GM21786 (cell line): ENCODE measurements at regions not wholly inside any gene's neighbourhood (a gene's known extent, or its start where the extent isn't known, plus 50 kb on each side); places are given as distances from the start of the nearest gene placed in this dataset.

ENCODE experiments used
- ATAC-seq: cut with Tn5 transposase; IDR thresholded peaks from one replicate; pipeline ENCODE4 v1.9.1; 2021; ENCODE audit not compliant: unreplicated experiment

DNA sequence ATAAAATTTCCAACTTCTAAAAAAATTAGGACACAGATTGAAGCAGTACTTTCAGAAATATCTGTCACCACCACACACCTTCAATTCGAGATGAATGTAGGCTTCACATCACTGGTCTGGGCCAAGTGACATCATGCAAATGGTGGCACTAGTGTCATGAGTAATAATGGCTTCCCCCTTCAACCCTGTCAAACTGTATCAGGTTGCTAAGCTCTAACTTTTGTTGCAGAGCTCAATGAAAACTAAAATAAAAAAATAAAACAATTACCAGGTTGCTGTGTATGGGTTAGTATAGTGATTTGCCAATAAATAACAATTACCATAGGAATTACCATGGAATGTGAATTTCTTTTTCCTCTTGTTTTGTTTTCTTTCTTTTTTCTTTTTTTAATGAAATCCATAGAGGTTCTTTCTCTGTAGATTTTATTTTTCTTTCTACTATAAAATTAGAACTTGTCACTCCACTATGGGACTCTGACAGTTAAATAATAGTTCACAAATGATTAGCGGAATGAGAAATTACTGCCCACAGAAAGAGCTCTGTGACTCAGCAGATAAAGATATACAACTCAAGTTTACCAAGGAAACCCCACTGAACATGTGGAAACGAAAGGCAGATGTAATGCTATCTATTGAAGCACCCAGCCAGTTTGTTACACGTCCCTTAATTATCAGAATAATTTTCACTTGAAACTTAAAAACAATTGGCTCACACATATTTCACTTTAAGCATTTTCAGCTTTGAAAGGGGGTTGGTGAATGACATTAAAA, 783.8 kb upstream of the WWC1 start:
- no peak for ATAC-seq

DNA sequence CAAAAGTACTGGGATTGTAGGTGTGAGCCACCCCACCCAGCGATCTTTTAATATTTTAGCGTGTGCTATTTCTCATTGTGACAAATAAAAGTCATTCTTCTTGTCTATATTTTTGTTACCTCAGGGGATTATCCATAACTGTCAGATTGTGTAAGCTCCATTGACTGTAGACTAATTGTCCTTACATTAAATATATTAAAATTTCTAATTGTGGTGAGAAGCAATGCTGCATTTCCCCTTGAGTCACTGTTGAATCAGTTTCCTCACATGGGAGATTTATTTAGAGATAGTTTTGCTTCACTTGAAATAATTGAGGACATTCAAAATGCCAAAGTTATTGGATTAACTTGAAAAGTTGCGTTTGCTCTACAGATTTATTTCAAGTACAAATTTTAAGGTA, 782.4 kb upstream of the WWC1 start:
- ATAC-seq = no peak

DNA sequence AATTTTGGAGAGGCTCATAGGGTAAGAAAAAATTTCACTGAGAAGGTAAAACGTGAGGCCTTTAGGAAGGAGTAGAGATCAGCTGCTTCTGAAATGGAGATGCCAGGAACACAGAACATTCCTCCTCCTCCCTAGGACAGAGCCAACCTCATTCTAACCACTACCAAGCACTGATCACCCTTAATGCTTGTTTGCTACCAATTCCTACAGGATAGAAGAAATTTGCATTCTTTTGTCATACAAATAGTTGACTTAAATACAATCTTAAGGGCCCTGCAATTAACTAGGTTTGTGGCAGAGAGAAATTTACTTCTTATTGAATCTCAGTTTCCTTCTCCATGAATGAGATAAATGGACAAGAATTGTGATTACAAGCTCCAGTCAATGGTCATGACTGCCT, 780.2 kb upstream of the WWC1 start:
- ATAC-seq = no peak

DNA sequence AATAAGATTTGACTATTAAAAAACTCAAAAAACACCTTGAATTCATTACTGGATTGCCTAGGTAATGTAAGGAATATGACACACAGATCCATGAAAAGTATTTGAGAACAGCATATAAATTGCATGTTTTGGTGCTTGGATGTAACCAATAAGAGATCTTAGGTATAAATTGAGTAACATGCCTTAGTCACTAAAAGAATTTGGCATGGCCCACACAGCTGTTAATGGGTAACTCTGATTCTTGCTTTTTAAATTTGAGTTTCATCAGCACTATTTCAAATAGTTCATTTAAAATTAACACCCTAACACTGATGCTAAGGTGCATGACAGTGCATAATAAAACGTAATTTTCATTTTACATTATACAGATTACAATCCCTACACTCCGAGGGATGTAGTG, 779.3 kb upstream of the WWC1 start:
- ATAC-seq = no peak

DNA sequence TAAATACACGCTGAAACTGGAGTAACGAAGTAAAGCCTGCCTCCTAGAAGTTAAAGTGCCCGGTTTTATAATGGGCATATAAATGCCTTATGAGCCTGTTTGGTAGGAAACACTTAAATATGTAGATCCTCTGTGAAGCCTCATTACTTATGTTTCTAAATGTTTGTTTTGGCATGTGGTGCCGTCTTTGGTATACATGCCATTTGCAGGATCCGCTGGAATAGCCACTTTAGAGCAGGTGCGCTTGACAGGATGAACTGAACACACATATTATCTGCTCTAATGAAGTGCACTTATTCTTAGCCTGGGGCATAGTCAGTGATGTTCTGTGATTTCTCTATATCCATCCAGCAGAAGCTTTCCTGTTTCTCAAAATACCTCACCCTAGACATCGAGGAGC, 778.1 kb upstream of the WWC1 start:
- ATAC-seq = no peak

DNA sequence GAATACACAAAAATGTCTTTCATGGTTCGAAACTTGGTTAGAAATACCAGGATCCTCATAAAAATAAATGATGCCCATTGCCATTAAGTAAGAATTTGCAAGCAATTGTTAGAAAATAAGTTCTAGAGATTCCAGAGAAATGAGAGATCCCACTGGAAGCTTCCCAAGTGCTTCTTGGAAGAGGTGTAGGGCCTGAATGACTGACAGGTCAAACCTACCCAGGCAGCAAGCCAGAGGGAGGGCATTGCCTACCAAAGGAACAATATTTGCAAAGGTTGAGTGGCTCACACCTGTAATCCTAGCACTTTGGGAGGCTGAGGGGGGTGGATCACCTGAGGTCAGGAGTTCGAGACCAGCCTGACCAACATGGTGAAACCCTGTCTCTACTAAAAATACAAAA, 777.0 kb upstream of the WWC1 start:
- ATAC-seq = no peak

DNA sequence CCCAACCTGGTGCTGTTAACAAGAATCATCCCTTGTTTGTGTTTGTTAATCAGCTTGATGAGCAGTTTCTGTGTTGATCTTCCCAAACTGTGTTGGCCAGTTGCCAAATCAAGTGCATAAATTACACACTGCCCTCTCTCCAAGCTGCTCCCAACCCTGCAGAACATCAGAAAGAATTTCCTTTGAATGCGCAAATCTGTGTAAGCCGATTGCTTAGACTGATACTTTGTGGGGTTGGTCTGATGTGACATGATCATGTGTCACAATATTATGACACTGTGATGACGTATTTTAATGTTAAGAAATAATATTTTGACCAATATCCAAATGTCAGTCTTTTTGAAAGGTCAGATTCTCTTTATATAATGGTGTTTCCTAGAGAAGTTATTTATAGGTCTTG, 766.4 kb upstream of the WWC1 start:
- no peak for ATAC-seq

DNA sequence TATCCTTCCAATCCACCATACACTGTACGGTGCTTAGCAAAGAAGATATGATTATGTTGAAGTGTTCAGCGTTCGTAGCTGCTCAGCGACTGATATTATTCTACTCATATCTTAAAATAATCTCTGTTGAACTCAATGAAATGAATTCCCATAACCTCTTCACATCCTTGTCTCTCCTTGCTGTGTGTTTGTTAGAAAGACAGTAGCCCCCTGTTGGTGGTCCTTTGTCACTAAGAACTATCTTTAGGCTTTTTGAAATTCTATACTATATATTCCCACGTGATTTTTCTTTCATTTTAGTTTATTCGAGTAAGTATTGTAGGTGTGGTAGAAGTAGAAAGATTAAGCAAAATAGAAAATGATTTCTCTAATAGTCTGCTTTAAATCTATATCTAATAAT, 762.8 kb upstream of the WWC1 start:
- no peak for ATAC-seq

DNA sequence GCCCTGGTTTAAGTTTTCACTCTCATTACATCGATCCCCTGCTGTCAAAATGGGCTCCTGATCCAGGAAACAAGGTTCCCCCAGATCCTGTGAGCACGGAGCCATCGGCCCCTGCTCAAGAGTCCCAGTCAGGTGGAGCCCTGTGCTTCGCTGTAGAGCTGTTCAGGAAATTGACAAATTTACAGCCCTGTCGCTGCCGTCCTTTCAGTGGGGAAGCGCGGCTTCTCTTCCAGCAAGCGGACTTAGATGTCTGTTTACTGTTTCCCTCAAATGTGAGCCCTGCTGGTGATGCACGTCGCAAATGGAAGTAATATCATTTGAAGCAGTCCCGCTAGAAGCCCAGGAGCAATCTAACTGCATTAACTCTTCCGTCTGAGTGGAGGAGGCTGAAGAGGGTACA, 760.9 kb upstream of the WWC1 start:
- ATAC-seq = no peak

DNA sequence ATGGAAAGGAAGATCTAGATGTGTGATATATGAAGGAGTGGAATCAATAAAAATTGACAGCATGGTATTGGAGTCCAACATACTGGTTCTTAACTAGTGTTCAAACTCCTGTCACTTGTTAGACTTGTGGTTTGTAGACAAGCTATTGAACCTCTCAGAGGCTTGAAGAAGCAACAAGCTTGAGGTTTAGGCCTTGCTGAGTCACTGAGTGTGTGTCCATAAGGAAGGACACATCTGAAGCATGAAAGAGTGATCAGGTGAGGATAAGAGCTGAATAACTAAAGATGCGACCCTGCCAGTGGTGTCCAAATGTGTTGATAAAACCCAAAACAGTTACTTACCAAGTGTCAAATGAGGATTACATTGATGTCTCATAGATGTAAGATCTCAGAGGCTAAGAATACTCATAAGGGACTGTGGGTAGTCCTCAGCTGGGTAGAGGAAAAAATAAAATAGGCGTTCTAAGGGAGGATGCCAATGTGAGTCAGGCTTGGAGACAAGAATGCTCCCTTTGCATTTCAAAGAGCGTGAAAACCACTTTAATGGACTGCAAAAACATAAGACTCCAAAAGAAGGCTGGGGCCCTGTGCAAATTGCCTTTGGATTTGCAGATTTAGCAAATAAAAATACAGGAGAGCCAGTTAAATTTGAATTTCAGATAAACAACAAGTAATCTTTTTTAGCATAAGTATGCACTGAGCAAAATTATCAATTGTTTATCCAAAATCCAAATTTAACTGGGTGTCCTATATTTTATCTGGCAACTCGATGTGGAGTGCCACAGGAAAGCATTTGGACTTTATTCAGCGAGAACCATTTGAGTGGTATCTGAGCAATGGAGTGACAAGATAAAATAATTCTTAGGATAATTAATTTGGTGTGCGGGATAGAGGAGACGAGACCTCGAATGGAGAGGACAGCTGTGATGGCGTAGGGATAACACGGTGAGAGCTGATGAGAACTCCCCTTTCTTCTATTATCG, 757.3 kb upstream of the WWC1 start:
- no peak for ATAC-seq

DNA sequence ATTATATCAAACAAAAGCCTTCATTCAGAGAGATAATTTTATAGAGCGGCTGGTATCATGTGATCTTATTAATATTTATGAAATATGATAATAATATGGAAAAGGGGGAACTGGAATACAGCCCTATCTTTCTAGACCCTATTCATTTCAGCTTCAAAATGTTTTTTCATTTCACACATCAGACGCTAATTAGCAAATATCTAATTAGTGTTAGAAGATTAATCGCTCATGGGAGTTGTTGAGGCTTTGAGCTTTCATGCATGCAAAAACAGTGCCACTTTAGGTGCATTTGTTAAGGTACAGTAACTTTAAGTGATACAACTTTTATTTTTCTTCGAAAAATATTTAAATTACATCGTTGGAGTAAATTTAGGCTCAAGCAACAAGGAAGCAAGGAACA, 751.7 kb upstream of the WWC1 start:
- ATAC-seq = no peak

DNA sequence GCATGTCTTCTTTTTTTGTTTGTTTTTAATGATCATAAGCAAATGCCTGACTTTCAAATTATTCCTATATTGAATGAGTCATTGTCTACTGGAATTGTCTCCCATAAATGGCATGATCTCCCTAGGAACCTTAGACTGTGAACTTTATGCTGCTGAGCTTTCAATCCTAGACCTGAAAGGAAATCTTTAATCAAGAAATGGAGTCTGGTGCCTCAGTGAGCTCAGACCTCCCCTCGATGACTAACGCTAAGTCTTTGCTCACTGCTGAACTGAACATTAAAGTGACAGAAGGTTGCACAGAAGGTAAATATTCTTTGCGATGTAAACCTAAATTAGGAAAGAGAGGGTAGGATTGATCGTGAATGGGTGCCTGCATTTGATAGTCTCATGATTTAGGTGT, 745.2 kb upstream of the WWC1 start:
- no peak for ATAC-seq

DNA sequence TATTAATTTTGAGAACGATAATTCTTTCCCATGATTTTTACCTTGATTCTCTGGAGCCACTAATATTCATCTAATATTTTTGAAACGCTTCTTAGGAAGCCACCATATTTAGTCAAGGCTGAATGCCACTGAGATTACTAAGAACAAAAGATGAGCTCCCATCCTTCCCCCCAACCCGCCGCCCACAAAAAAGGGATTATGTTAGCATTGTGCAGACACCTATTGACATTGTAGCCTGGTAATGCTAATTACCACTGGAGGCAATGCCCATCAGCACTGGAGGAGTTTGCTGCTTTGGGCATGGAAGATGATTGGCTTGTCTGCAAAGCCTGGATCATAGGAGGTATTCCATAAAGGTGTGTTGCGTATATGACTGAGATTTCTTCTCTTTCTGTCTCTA, 739.1 kb upstream of the WWC1 start:
- no peak for ATAC-seq

DNA sequence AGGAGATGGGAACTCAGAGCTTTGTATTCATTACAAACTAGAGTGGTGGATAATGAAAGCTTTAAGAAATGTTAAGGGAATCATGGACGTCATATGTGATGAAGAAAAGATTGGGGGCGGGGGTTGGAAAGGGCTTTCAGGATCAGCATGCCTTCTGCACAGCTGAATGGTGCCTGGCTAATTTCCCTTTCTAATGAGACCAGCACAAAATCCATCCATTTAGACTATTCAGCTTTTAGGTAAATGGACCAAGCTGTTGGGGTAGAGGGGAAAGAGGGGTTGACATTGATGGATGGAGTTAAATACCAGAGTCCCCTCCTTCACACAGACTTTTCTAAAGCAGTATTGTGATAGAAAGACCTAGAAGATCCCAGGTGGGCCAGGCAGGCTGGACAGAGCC, 737.9 kb upstream of the WWC1 start:
- ATAC-seq = no peak

DNA sequence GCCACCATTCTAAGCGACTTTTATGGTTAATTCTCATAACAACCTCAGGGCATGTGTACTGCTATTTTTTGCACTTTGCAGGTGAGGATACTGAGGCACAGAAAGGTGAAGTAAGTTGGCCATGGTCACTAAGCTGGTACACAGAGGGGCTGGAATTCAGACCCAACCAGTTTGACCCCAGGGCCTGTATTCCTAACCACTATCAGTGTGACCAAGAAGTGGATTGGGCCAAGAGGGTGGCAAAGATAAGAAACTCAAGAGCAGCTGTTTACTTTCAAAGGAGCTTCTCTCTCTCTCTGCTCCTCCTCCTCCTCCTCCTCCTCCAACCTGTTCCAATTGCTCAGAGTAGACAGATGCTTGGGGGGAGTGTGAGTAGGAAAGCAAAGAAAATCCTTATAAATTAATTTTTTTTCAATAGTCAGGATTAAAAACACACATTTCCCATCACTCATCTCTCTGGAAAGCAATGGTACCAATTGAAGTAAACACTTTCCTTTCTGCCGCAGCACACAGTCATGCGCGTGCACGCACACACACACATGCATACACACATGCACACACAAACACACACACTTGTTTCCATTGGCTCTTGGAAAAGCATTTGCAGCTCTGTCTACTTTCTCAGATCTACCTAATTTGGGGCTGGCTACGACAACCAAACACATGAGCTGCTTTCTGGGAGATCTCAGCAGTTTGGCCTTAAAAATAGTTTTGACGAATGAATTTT, 736.7 kb upstream of the WWC1 start:
- no peak for ATAC-seq

DNA sequence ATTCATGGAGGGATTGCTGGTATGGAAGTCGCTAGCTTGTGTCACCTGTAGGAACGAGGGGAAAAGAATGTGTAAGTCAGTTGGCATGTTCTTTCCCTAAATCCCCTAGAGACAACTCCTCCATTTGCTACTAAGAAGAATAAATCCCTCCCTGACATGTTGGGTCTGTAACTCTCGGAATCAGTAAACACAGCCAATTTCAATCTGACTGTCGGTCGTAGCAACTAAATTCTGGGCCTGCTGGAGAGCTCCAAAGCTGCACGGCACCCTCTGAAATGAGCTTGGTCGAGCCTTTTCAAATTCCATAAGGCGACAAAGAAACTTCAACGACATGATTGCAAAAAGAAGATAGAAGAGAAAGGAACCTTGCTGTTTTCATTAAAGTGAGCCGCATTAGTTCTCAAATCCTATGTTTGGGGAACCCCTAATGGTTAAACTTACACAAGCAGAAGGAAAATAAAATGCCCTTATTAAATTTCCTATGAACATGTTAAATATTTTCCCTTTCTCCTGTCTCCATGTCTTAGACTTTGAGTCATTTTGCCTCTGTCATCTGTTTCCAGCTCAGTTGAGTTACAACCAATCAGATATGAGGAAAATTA, 735.8 kb upstream of the WWC1 start:
- ATAC-seq = no peak

DNA sequence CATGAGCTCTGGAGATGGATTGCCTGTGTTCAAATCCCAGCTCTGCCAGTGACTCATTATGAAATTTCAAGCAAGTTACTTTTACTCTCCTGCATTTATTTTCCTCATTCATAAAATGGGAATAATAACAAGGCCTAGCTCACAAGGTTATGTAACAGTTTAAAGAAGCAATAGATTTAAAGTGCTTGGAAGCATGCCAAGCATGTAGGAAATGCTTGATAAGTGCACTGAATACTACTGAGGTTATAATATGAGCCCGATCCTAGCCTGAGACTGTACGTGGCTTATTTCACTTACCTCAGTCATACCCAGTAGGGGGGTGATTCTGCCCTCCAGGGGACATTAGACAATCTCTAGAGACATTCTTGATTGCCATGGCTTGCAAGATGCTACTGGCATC, 734.1 kb upstream of the WWC1 start:
- ATAC-seq = no peak

DNA sequence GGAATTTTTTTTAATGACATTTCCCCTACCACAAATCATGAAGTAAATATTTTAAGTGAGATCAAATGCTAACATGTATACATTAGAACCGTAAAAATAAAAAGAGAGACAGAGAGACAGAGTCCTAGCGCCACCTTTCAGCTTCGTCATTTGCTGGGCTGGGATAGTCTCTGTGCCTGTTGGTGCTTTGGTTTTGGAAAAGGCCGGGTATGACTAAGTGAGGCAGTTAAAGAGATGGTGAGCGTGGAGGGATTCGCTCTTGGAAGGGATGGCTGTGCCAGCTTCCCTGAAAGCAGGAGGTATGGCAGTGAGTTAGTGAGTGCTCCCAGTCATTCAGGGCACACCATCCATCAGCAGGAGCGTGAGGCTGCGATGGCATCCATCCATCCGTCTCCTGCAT, 729.6 kb upstream of the WWC1 start:
- no peak for ATAC-seq

DNA sequence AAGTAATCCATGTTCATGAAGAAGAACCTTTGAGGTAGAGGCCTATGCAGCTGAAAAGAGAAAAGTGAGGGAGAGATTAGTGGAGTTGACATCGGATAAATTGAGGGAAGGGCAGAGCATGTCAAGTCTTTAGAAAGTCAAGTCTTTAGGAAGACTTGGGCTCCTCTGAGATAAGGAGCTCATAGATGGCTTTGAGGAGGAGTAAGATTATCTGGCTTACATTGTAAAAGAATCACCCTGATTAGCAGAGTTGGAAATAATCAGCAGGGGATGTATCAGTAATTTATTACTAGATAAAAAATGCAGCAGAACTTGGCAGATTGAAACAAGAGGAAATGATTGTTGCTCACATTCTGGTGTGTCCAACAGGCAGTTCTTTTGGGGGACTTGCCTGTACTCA, 727.2 kb upstream of the WWC1 start:
- ATAC-seq = no peak

DNA sequence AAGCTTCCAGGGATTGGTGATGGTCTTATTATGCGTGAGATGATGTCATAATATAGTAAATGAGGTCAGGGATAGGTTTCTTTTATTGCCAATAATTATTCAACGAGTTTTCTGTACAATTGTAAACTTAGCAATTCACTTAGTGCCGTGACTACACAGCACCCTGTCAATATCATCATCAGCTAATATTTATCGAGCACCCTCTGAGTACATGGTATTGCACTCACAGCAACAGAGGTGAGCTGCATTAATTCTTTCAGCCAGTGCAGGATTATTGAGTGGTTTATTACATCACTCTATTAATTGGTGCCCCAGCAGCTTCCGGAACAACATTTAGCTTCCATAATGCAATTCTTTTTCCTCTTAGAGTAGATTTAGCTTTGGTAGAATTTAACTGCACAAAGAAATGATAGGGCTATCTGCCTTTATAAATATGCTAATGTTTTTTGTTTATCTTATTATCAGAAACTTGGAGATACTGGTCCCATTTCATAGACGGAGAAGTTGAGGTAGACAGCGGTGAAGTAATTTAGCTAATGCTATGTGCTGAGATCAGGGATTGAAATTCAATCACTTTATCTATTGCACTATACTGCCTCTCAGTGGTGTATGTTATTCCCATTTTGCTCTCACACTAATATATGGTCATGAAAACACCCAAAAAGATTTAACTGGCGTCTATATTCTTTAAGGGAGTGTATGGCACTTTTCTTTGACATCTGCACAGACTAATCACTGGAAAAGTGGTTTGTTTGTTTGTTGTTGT, 726.1 kb upstream of the WWC1 start:
- ATAC-seq = no peak

DNA sequence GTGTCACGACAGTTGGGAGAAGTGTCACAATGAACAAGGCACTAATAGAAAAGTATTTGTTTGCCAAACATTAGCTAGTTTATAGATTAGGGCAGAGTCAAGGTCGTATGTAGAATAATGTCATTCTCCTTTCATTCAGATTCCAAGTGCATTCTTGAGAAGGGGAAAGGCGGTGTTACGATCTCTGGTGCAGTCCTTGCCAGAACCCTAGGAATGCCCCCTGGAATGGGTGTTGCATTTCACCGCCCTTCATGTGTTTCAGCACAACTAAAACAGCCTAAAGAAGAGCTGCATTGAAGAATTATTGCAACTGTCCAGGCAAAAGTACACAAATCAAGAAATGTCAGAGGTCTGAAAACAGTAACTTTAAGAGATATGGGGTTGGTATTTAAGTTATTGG, 721.0 kb upstream of the WWC1 start:
- ATAC-seq = no peak
